Upper lobe of right lung (tissue), 1 donor: ENCODE measurements at regions not wholly inside any gene's neighbourhood (a gene's known extent, or its start where the extent isn't known, plus 50 kb on each side); places are given as distances from the start of the nearest gene placed in this dataset.

ENCODE experiments used
- ATAC-seq: fragments of 200-7000 bp; cut with Tn5 transposase; one replicate; pipeline ENCODE4 v1.9.1; 2020; ENCODE audit warnings: mild to moderate bottlenecking, moderate library complexity
- DNase-seq: peaks from one replicate; pipeline ENCODE4 v3.0.0-alpha.2; 2020
- H3K27ac ChIP-seq: fragments of 200-600 bp; one replicate; pipeline ENCODE4 v1.8.0; 2022
- H3K27me3 ChIP-seq: fragments of 200-600 bp; one replicate; pipeline ENCODE4 v1.8.0; 2022; ENCODE audit warnings: mild to moderate bottlenecking
- H3K36me3 ChIP-seq: fragments of 200-600 bp; one replicate; pipeline ENCODE4 v1.8.0; 2022
- H3K4me1 ChIP-seq: fragments of 200-600 bp; one replicate; pipeline ENCODE4 v1.8.0; 2022
- H3K4me3 ChIP-seq: fragments of 200-600 bp; one replicate; pipeline ENCODE4 v1.8.0; 2022; ENCODE audit warnings: mild to moderate bottlenecking
- H3K9me3 ChIP-seq: fragments of 200-600 bp; one replicate; pipeline ENCODE4 v1.8.0; 2022
- intact Hi-C: fragments of 100-400 bp; cut with DNase I; formaldehyde crosslinking; loops from one replicate; pipeline ENCODE4 v1.11.0; 2022
- TF ChIP-seq, protein P1 (sequence below): fragments of 200-600 bp; IDR thresholded peaks from one replicate; pipeline ENCODE4 v1.8.0; 2022; ENCODE audit warnings: antibody characterized with exemption
- donor health status: DM: no; HTN: yes; CAD: no; lungs with severe emphysema.

DNA sequence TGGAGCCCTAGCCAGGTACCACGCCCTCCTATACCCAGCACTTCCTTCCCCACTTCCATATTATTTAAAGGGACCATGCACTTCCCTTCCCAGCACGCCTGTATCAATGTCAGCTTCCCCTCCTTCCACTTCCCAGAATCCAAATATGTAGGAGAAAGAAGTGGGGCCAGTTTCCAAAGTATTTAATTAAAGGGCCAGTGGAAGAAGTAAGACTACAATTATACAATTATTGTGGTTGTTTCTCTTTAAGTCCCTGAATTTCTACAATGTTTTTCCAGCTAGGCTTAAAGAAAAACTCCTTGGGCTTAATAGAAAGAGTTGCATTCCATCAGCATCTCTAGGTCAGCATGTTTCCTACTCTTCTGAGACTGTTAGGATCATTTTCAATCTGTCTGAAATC is 515.8 kb downstream of the PREX1 start:
- H3K27ac ChIP-seq = no peak overlapping the region
- ATAC-seq (no peak), DNase-seq (no peak)
- no peaks in the 10 kb centered on the region for H3K4me1 ChIP-seq
- intact Hi-C loops = no loop called here
- no peaks in the 10 kb centered on the region for H3K27me3 ChIP-seq
- H3K9me3 ChIP-seq = no peaks in the 10 kb centered on the region
- no peaks in the 10 kb centered on the region for H3K36me3 ChIP-seq
- H3K4me3 ChIP-seq = no peak overlapping the region
- TF ChIP-seq, protein P1, sequence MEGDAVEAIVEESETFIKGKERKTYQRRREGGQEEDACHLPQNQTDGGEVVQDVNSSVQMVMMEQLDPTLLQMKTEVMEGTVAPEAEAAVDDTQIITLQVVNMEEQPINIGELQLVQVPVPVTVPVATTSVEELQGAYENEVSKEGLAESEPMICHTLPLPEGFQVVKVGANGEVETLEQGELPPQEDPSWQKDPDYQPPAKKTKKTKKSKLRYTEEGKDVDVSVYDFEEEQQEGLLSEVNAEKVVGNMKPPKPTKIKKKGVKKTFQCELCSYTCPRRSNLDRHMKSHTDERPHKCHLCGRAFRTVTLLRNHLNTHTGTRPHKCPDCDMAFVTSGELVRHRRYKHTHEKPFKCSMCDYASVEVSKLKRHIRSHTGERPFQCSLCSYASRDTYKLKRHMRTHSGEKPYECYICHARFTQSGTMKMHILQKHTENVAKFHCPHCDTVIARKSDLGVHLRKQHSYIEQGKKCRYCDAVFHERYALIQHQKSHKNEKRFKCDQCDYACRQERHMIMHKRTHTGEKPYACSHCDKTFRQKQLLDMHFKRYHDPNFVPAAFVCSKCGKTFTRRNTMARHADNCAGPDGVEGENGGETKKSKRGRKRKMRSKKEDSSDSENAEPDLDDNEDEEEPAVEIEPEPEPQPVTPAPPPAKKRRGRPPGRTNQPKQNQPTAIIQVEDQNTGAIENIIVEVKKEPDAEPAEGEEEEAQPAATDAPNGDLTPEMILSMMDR = no peak

DNA sequence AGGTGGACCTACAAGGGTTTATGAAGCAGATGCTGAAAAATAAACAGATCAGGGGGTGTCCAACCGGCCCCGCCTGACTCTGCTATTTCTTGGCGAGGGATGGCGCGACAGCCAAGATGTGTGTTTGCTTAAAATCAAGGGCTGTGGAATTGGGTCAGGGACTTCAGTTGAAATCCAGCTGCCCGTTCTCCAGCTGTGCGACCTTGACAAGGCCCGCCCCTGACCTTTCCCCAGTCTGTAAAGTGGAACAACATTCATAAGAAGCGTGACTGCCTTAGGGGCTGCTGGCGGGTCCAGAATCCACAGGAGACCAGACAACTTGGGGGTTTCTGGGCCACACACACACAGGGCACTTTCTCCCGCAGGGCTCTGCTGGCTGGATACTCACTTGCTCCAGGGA is 517.5 kb downstream of the PREX1 start:
- intact Hi-C loops = no loop called here
- no peak overlapping the region for H3K4me3 ChIP-seq
- TF ChIP-seq, protein P1 = no peak
- ATAC-seq (no peak), DNase-seq (no peak)
- no peak overlapping the region for H3K27ac ChIP-seq
- H3K9me3 ChIP-seq = no peaks in the 10 kb centered on the region
- H3K27me3 ChIP-seq = no peaks in the 10 kb centered on the region
- no peaks in the 10 kb centered on the region for H3K4me1 ChIP-seq
- no peaks in the 10 kb centered on the region for H3K36me3 ChIP-seq

DNA sequence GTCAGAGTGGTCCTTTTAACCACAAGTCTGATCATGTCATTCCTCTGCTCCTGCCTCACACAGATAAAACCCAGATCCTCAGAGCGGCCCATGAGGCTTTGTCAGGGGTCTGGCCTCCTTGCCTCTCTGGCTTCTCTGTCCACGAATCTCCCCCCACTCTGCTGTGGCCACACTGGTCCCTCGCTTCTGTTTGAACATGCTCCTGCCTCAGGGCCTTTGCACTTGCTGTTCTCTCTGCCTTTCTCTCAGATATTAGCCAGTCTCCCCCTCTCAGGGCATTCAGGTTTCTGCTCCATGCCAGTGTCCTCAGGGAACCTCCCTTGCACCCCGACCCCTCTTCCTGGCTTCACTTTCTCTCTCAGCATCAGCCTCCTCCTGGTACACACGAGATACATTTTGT is 518.5 kb downstream of the PREX1 start:
- no peak for ATAC-seq

DNA sequence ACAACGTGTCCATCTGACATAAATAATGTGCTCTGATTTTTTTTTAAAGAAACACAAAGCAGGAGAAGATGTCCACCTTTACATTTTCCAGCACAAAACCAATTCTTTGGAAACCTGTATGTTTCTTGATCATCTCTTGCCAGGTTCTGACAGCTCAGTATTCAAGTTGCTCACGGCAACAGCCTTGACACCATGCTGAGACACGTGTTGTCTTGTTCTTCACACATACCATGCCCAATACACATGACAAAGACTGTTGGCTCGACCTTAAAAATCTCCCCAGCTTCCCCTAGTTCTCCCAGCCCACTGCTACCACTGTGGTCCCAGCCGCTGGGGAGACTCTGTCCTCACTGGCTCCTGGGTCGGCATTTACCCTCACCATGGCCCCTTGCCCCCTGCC is 518.9 kb downstream of the PREX1 start:
- Histone ChIP-seq H3K9me3 (no peaks in the 10 kb centered on the region), H3K4me1 (no peaks in the 10 kb centered on the region), H3K27me3 (no peaks in the 10 kb centered on the region), H3K4me3 (no peak overlapping the region), H3K27ac (no peak overlapping the region), H3K36me3 (no peaks in the 10 kb centered on the region)
- intact Hi-C loops = no loop called here
- ATAC-seq (no peak), DNase-seq (no peak)
- TF ChIP-seq, protein P1 = no peak

More for the DNA sequence above, 518.5 kb downstream of the PREX1 start:
- no peaks in the 10 kb centered on the region for H3K27me3 ChIP-seq
- TF ChIP-seq, protein P1 = no peak
- intact Hi-C loops = no loop called here
- no peaks in the 10 kb centered on the region for H3K36me3 ChIP-seq
- H3K27ac ChIP-seq = no peak overlapping the region
- H3K4me3 ChIP-seq = no peak overlapping the region
- DNase-seq = no peak
- H3K9me3 ChIP-seq = no peaks in the 10 kb centered on the region
- H3K4me1 ChIP-seq = no peaks in the 10 kb centered on the region

DNA sequence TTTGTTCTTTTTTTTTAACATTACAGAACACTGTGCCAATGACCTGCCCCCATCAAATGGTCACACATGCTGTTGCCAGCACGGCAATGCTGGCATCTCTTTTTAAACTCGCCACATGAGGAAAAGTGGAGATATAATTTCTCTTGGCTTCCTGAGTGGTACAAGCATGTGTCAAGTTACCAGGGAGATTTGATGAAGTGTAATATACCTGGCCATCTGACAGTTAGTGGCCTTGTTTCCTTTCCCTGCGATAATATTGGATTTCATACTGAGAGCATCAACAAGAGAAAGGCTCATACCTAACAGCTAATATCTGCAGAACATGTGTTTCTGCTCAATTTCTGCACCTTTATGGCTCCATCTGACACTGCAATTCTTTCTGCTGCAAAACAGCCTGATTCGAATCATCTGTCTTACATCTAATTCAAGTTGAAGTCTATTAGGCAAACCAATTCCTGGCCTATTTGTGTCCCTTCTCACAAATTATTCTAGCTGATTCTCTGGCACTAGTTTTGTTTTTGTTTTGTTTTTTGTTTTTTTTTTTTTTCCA is 519.5 kb downstream of the PREX1 start:
- H3K4me1 ChIP-seq = no peaks in the 10 kb centered on the region
- ATAC-seq (no peak), DNase-seq (no peak)
- no peaks in the 10 kb centered on the region for H3K27me3 ChIP-seq
- H3K27ac ChIP-seq = no peak overlapping the region
- no peaks in the 10 kb centered on the region for H3K9me3 ChIP-seq
- TF ChIP-seq, protein P1 = no peak
- intact Hi-C loops = no loop called here
- no peak overlapping the region for H3K4me3 ChIP-seq
- H3K36me3 ChIP-seq = no peaks in the 10 kb centered on the region

DNA sequence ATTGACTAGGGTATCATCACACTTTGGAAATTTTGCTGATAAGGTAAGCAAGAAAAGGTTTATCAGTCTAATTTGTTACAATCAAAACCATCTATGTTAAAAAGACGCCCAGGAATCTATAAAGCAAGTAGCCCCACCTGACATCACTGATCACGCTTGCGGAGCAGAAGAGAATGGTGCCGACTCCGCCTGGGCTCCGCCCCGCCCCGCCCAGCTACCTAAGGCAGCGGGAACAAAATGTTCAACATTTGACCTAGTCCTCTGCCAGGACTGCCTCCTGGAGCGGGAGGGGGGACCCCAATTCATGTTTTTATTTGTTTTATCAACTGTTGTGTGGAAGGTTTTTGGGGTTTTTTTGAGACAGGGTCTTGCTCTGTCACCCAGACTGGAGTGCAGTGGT is 520.5 kb downstream of the PREX1 start:
- H3K27me3 ChIP-seq = no peaks in the 10 kb centered on the region
- TF ChIP-seq, protein P1 = no peak
- H3K4me1 ChIP-seq = no peaks in the 10 kb centered on the region
- H3K9me3 ChIP-seq = no peaks in the 10 kb centered on the region
- no peak overlapping the region for H3K4me3 ChIP-seq
- ATAC-seq (no peak), DNase-seq (no peak)
- H3K36me3 ChIP-seq = no peaks in the 10 kb centered on the region
- H3K27ac ChIP-seq = no peak overlapping the region
- intact Hi-C loops = no loop called here
